Left ventricle myocardium superior (tissue), 1 donor: ENCODE measurements at regions not wholly inside any gene's neighbourhood (a gene's known extent, or its start where the extent isn't known, plus 50 kb on each side); places are given as distances from the start of the nearest gene placed in this dataset.
"Not testable (repeated sequence)": the region's sequence is repeated elsewhere in the genome, so short reads cannot be mapped to it uniquely, and the experiment has no call there.

ENCODE experiments used
- ATAC-seq: fragments of 200-7000 bp; cut with Tn5 transposase; one replicate; pipeline ENCODE4 v1.9.1; 2020; ENCODE audit warnings: mild to moderate bottlenecking, moderate library complexity
- DNase-seq: peaks from one replicate; pipeline ENCODE4 v3.0.0-alpha.2; 2020
- intact Hi-C: fragments of 100-400 bp; cut with micrococcal nuclease; formaldehyde crosslinking; loops from one replicate; pipeline ENCODE4 v1.11.0; 2022
- donor health status: DM: no; HTN: yes; CAD: no; lungs with severe emphysema.

- DNase-seq, ATAC-seq, intact Hi-C loops: not testable (repeated sequence)
Measured at GRCh38 chr17:21848510-21848909, 156.2 kb downstream of the KCNJ18 start.

GRCh38 chr17:21849030-21849429, 156.7 kb downstream of the KCNJ18 start:
- intact Hi-C loops, DNase-seq, ATAC-seq: not testable (repeated sequence)

GRCh38 chr17:21850614-21851013, 158.3 kb downstream of the KCNJ18 start:
- DNase-seq, intact Hi-C loops, ATAC-seq: not testable (repeated sequence)
